HG03378 (cell line): ENCODE measurements at regions not wholly inside any gene's neighbourhood (a gene's known extent, or its start where the extent isn't known, plus 50 kb on each side); places are given as distances from the start of the nearest gene placed in this dataset.
"Not testable (repeated sequence)": the region's sequence is repeated elsewhere in the genome, so short reads cannot be mapped to it uniquely, and the experiment has no call there.

ENCODE experiments used
- ATAC-seq: cut with Tn5 transposase; IDR thresholded peaks from one replicate; pipeline ENCODE4 v1.9.1; 2021; ENCODE audit warnings: mild to moderate bottlenecking, moderate library complexity; ENCODE audit not compliant: unreplicated experiment

GRCh38 chr4:114236171-114236769 is 256.8 kb upstream of the ARSJ start:
- ATAC-seq, result no peak

DNA sequence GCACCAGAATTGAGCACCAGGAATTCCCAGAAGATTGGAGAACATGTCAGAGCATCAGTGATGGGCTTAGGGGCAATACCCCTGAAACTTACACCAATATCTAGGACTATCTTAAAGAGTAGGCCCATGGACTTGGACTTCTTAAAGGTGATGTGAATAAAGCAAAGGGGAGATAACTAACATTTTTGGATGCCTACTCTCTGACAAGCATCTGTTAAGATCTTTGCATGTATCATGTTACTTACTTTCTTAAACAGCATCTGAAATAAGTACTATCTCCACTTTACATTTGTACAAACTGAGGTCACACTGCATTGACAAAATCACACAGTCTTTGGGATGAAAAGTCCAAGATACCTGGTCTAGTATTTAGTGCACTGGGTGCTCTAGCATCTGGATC is 258.6 kb upstream of the ARSJ start:
- ATAC-seq, result no peak

- ATAC-seq, result no peak
Observed at GRCh38 chr4:114249561-114249960, 270.1 kb upstream of the ARSJ start.

- no peak for ATAC-seq
Observed at GRCh38 chr4:114249976-114250375, 270.5 kb upstream of the ARSJ start.

- no peak for ATAC-seq
Observed at GRCh38 chr4:114250439-114250891, 271.0 kb upstream of the ARSJ start.

- no peak for ATAC-seq
Observed at GRCh38 chr4:114251020-114251419, 271.6 kb upstream of the ARSJ start.

DNA sequence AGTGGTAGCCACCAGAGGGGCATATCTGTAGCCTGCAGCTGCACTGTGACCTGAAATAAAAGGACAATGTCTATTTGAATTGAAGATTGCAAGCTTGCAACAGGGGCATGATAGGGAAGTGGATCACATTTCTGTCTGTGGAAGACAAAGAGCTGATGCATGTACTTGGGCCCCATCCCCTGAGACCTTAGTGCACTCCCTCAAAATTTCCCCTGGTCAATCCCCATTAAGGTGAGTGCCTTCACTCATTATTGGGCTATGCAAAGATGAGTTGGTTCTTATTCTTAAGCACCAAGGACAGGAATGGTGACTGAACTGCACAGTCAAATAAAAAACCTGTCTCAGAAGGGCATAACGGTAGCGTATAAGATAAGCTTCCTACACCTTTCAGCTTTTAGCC is 273.1 kb upstream of the ARSJ start:
- no peak for ATAC-seq

GRCh38 chr4:114257501-114257900 is 278.1 kb upstream of the ARSJ start:
- no peak for ATAC-seq

DNA sequence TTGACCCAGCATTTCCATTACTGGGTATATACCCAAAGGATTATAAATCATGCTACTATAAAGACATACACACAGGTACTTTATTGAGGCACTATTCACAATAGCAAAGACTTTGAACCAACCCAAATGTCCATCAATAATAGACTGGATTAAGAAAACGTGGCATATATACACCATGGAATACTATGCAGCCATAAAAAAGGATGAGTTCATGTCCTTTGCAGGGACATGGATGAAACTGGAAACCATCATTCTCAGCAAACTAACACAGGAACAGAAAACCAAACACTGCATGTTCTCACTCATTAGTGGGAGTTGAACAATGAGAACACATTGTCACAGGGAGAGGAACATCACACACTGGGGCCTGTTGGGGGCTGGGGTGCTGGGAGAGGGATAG is 283.0 kb upstream of the ARSJ start:
- ATAC-seq, result not testable (repeated sequence)

GRCh38 chr4:114263233-114263632 is 283.8 kb upstream of the ARSJ start:
- ATAC-seq, result no peak

DNA sequence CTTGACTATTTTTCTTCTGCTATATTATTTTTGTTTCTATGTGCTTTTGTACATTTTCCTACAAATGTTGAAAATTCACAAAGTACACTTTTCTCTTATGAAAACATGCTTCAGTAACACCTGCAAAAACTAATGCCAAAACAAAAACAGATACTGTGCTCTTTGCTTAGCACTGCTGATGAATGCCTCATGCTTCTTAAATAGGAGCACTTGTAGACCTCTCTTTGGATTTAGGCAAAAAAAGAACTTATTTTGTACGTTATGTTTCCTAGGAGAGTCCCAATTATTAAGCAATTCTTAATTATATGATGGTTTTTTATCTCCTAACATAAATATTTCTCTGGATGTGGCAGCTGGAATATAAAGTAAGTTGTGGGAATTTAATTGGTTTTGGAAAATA is 285.0 kb upstream of the ARSJ start:
- no peak for ATAC-seq

DNA sequence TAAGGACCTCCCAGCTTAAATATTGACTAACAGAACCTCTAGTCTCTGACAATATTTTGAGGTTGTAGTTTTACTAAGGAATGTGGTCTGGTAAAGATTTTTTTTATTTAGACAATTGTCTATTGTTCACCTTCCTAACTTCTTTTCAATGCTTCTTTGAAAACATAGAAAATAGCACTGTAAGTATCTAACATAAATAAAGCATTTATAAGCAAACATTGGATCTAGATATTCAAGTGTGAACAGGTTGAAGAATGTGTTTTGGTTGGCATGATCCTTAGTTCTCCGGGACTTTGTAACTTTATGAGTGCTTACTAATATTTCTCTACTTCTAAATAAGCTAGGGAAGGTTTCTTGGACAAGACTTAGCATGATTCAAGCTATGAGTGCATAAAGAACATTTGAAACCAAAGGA is 285.4 kb upstream of the ARSJ start:
- no peak for ATAC-seq

DNA sequence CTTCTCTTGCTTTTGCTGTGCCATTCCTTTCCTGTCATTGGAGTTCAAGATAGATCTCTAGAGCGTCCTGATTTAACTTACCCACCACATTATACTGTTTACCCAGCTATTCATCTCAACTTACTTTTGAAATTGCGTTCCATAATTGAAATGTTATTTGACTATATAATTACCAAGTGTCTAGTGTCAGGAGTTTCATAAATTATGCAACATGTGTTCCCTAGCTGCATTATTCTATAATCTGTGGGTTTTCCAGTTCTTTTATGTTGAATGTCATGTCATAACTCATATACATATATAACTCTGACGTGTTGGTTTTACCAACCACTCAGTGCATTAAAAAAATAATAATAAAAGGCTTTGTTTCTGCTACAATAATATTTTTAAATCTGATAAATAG is 285.9 kb upstream of the ARSJ start:
- no peak for ATAC-seq

GRCh38 chr4:114267976-114268375 is 288.5 kb upstream of the ARSJ start:
- no peak for ATAC-seq

DNA sequence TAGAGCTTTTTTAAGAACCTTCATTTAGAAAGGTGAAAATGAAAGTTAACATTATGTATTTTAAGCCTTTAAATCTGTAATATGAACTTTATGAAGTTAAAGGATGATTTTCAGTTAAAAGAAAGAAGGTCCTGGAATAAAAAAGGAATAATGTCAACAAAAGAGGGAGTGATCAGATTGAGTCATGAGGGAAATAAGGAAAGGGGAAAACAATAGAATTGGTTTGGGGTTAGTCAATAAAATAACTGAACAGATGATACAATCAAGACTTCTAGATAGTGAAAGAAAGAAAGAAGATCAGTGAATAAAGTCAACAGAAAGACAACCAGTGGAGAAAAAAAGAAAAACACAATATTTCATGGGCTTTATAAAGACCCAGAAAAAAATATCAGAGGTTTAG is 291.6 kb upstream of the ARSJ start:
- ATAC-seq, result no peak

GRCh38 chr4:114272226-114272625 is 292.8 kb upstream of the ARSJ start:
- no peak for ATAC-seq

DNA sequence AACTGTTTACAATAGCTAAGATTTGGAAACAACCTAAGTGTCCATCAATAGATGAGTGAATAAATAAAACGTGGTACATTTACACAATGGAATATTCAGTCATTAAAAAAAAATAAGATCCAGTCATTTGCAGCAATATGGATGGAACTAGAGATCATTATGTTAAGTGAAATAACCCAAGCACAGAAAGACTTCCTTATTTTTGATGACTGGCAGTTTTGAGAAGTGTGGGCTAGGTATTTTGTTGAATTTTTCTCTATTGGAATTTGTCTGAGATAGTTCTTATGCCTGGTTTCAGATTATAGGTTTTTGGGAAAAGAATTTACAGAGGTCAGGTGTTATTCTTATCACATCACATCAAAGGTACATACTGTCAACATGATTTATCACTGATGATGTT is 293.8 kb upstream of the ARSJ start:
- no peak for ATAC-seq

DNA sequence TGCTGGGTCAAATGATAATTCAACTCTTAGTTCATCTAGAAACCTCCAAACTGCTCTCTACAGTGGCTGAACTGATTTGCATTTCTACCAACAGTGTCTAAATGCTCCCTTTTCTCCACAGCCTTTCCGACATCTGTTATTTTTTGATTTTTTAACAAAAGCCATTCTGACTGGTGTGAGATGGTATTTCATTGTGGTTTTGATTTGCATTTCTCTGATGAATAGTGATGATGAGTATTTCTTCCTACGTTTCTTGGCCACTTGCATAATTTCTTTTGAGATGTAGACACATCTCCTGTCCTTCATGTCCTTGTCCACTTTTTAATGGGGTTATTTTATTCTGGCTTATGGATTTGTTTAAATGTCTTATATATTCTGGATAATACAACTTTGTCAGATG is 298.2 kb upstream of the ARSJ start:
- ATAC-seq, result no peak

GRCh38 chr4:114279066-114279465 is 299.6 kb upstream of the ARSJ start:
- no peak for ATAC-seq

- ATAC-seq, result no peak
Observed at GRCh38 chr4:114279711-114280110, 300.3 kb upstream of the ARSJ start.

DNA sequence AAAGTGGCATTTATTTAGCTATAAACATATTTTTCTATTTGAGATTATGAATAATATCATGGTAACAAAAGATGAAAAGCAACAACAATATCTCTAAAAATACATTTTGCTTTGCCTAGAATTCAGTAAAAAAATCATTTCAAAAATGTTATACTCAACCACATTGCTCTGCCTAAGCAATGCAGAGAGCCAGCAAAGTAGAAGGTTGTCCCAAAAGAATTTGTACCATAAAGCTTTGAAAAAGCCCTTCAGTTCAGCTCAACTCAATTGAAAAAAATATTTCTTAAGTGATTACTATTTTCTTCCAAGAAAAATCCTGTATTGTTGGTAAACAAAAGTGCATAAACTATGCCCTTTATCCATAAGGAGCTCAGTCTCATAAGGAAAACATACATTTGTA is 301.2 kb upstream of the ARSJ start:
- ATAC-seq, result no peak

DNA sequence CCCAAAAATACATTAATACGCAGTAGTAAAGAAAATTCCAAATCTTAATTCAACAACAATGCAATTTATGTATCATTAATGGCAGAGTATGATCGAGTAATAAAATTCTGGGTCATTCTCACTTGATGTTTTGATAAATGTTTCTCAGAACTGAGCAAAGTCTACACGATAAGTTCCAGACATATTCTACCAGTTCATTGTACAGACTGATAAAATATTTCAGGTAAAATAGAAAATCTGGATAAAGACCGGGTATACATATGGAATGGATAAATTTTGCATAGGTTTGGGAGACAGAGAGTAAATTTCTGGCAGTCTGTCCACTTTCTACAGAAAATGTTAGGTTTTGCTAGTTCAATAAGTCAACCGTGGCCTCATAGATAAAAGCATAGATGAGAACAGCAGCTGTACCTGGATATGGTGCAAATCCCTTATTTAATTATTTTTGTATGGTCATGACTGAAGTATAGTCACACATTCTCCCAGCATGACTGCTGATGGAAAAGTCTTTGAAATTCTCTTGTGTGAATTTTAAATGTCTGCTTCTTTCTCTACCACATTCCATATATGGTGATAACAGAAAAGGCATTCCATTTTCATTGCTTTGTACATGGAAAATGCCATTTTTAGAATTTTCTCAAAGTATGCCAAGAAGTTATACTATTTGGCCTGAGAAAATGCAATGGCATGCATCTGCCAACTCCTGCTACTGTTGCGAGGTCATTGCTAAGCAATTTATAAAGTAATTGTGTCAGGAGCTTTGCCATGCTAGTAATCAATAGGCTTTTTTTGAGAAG is 301.9 kb upstream of the ARSJ start:
- ATAC-seq, result no peak

DNA sequence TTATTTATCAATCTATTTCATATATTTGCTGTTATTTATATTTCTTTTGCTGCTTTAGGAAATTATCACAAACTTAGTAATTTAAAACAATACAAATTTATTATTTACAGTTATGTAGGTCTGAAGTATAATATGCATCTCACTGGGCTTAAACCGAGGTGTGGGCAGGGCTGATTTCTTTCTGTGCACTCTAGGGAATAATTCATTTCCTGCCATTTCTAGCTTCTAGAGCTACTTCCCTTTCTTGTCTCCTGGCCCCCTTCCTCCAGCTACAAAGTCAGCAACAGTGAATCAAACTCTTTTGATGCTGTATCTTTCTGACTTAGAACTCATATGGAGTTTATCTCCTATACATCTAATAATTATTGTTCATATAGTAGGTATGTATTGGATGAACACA is 303.5 kb upstream of the ARSJ start:
- peak; percentile 87 for ATAC-seq
